K562 (cell line): ENCODE measurements at regions not wholly inside any gene's neighbourhood (a gene's known extent, or its start where the extent isn't known, plus 50 kb on each side); places are given as distances from the start of the nearest gene placed in this dataset.

Source experiments
- DPF2 ChIP-seq: fragments of 450-650 bp; IDR thresholded peaks from 2 replicates; pipeline ENCODE4 v1.6.1; 2016
- POLR2A ChIP-seq: fragments of 450-650 bp; conservative IDR thresholded peaks from 2 replicates; pipeline ENCODE4 v1.6.1; 2016
- RAD21 ChIP-seq, 2 experiments: fragments of 250-450 bp in 1 of 2; fragments of 450-650 bp in 1 of 2; sonication (Bioruptor Pico) in 1 of 2; formaldehyde crosslinking in 1 of 2; IDR thresholded peaks in 1 of 2; conservative IDR thresholded peaks in 1 of 2; 2 replicates each; pipeline versions ENCODE4 v1.4.0 to v1.8.0; 2020 to 2022; ENCODE audit warnings: mild to moderate bottlenecking in 2 of 2, moderate library complexity in 1 of 2
- RBM22 ChIP-seq: fragments of 200-400 bp; formaldehyde crosslinking; IDR thresholded peaks from 2 replicates; pipeline ENCODE4 v1.6.1; 2018; ENCODE audit warnings: low read length, low read depth; ENCODE audit not compliant: poor library complexity, severe bottlenecking
- TCF7L2 ChIP-seq: fragments of 150-350 bp; IDR thresholded peaks from 2 replicates; pipeline ENCODE4 v1.6.1; 2016; ENCODE audit warnings: low read depth, mild to moderate bottlenecking, low read length, moderate library complexity
- WHSC1 ChIP-seq: IDR thresholded peaks from one replicate; pipeline ENCODE4 v1.6.1; 2012; ENCODE audit warnings: low read length, control low read depth, inconsistent platforms
- ZNF76 ChIP-seq: fragments of 250-450 bp; sonication (Bioruptor Pico); IDR thresholded peaks from 2 replicates; pipeline ENCODE4 v1.4.0; 2020; ENCODE audit warnings: mild to moderate bottlenecking, moderate library complexity, borderline replicate concordance
- TF ChIP-seq, protein P1 (sequence below): fragments of 450-650 bp; IDR thresholded peaks from 2 replicates; pipeline ENCODE4 v1.6.1; 2016; ENCODE audit warnings: antibody characterized with exemption

DNA sequence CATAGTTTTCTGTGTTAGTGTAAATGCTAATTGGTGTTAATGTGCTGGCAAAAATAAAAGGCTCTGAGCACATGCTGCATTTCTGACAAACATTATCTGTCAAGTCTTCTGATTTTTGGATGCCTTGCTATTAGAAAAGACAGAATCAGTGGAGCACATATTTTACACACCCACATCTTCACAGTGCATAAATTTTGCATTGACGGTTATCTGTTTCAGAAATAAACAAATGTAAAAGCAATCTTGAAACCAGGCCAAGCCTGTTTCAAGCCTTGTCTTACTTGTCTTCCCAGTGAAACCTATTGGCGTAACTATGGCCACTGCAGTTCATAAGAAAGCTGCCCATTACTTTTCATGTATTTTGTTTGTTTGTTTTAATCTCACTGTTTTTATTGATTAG lies 333.7 kb upstream of the CDH19 start:
- TF ChIP-seq DPF2 (no peak), TCF7L2 (no peak), RBM22 (no peak), WHSC1 (no peak), ZNF76 (no peak), RAD21 (CRISPR knock-in tag; conservative IDR thresholded peaks at IDR 0.05 in 1 of 2, IDR thresholded peaks at IDR 0.05 in 1 of 2) (no peak), POLR2A (no peak)
- TF ChIP-seq, protein P1, sequence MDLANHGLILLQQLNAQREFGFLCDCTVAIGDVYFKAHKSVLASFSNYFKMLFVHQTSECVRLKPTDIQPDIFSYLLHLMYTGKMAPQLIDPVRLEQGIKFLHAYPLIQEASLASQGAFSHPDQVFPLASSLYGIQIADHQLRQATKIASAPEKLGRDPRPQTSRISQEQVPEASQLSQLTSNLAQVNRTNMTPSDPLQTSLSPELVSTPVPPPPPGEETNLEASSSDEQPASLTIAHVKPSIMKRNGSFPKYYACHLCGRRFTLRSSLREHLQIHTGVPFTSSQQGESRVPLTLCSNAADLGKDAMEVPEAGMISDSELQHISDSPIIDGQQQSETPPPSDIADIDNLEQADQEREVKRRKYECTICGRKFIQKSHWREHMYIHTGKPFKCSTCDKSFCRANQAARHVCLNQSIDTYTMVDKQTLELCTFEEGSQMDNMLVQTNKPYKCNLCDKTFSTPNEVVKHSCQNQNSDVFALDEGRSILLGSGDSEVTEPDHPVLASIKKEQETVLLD: no peak
